Mesendoderm (in vitro differentiated cells): ENCODE measurements at regions not wholly inside any gene's neighbourhood (a gene's known extent, or its start where the extent isn't known, plus 50 kb on each side); places are given as distances from the start of the nearest gene placed in this dataset.

Experiments used
- DNase-seq: peaks from one replicate; pipeline ENCODE4 v3.0.0; 2013
- H2AK5ac ChIP-seq: 2 replicates; pipeline ENCODE4 v1.6.1; 2013; ENCODE audit warnings: low read length, inconsistent platforms
- H2BK120ac ChIP-seq: 2 replicates; pipeline ENCODE4 v1.6.1; 2013; ENCODE audit warnings: low read depth, mild to moderate bottlenecking, low read length, moderate library complexity, mixed read lengths
- H2BK15ac ChIP-seq: replicated peaks from 2 replicates; pipeline ENCODE4 v1.6.1; 2013; ENCODE audit warnings: low read depth, mild to moderate bottlenecking, moderate library complexity
- H2BK5ac ChIP-seq: 2 replicates; pipeline ENCODE4 v1.6.1; 2013; ENCODE audit warnings: low read length, inconsistent platforms
- H3K18ac ChIP-seq: 2 replicates; pipeline ENCODE4 v1.6.1; 2013; ENCODE audit warnings: mild to moderate bottlenecking, low read length, mixed read lengths
- H3K23ac ChIP-seq: one replicate; pipeline ENCODE4 v1.6.1; 2013; ENCODE audit warnings: low read length
- H3K27ac ChIP-seq: 2 replicates; pipeline ENCODE4 v1.5.1; 2013; ENCODE audit warnings: low read depth, mild to moderate bottlenecking, inconsistent platforms, low read length, moderate library complexity
- H3K27me3 ChIP-seq: 2 replicates; pipeline ENCODE4 v1.6.1; 2013; ENCODE audit warnings: low read length, control low read depth, mild to moderate bottlenecking, inconsistent platforms; ENCODE audit not compliant: insufficient read depth, poor library complexity
- H3K36me3 ChIP-seq: 2 replicates; pipeline ENCODE4 v1.6.1; 2013; ENCODE audit warnings: low read length, inconsistent platforms; ENCODE audit not compliant: control insufficient read depth, insufficient read depth
- H3K4ac ChIP-seq: one replicate; pipeline ENCODE4 v1.6.1; 2013; ENCODE audit warnings: low read depth, mild to moderate bottlenecking, low read length, moderate library complexity
- H3K4me1 ChIP-seq: 2 replicates; pipeline ENCODE4 v1.6.1; 2013; ENCODE audit warnings: low read depth, low read length, inconsistent platforms; ENCODE audit not compliant: control insufficient read depth
- H3K4me2 ChIP-seq: 2 replicates; pipeline ENCODE4 v1.6.1; 2013; ENCODE audit warnings: low read length
- H3K4me3 ChIP-seq: 2 replicates; pipeline ENCODE4 v1.5.1; 2013; ENCODE audit warnings: mild to moderate bottlenecking, low read length
- H3K56ac ChIP-seq: one replicate; pipeline ENCODE4 v1.6.1; 2013; ENCODE audit warnings: low read length
- H3K79me1 ChIP-seq: 2 replicates; pipeline ENCODE4 v1.6.1; 2013; ENCODE audit warnings: low read length, inconsistent platforms
- H3K79me2 ChIP-seq: 2 replicates; pipeline ENCODE4 v1.6.1; 2013; ENCODE audit warnings: mild to moderate bottlenecking, low read length; ENCODE audit not compliant: control insufficient read depth, insufficient read depth
- H3K9ac ChIP-seq: 2 replicates; pipeline ENCODE4 v1.6.1; 2013; ENCODE audit warnings: low read length, inconsistent platforms
- H4K5ac ChIP-seq: one replicate; pipeline ENCODE4 v1.6.1; 2013; ENCODE audit warnings: low read length
- H4K8ac ChIP-seq: one replicate; pipeline ENCODE4 v1.6.1; 2013; ENCODE audit warnings: low read depth, mild to moderate bottlenecking, control low read depth, low read length, moderate library complexity
- WGBS: extraction: QIAGEN DNeasy Blood & Tissue Kit; methylation state at CpG from one replicate; pipeline ENCODE4 v1.1.7; 2013; ENCODE audit warnings: low lambda C conversion rate, missing lambda C conversion rate; ENCODE audit not compliant: insufficient coverage; ENCODE audit errors: extremely low coverage; 5-methylcytosine and 5-hydroxymethylcytosine counted together

DNA sequence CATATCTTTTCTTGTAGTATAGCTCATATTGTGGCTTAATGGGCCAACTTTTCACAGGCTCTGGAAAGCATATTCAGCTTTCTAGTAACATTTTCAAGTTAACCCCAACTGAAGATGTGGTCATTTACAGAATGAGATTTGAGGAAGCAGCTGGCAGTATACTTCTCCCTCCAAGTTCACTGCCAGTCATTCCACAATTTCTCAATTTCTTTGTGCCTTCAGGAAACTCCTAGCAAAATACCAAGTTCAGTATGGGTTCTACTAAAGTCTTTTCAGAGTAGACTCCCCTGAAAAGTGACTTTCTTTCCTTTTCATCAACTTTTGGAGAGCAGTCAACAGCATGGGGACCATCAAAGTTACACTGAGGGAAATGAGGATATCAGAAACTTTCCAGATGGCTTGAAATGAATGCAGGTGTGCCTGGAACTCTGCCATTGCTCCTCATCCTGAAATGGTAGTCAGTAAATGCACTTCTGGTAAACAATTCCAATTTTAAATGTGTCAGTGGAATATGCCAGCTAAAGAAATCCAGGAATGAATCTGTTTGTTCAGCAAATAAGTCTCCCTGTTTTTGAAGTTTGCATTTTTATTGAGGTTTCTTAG is 81.5 kb upstream of the TEX13D start:
- Histone ChIP-seq H3K4ac (no peak overlapping the region), H3K27ac (no peak overlapping the region)

DNA sequence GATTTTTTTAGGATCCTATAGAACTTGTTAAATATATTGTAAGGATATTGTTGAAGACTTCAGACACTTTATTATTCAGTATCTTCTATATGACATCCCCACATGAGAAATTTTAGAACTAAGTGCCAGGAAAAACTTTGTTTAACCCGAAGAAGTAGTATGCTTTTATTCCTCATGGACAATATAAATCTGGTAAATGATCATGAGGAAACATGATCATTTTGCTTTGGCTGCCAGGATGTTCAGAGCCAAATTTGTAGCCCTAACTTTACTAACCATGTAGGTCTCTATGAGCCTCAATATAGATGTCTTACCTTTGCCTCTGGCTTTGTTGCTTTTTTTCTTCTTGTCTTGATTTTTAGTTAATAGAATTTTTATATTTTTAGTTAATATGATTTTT is 77.8 kb upstream of the TEX13D start:
- no CpG with 5 or more reads among the region's 1 CpG for WGBS
- Histone ChIP-seq H3K79me1 (no peaks in the 10 kb centered on the region), H3K79me2 (no peaks in the 10 kb centered on the region), H2BK5ac (no peak overlapping the region), H2BK120ac (no peak overlapping the region), H3K56ac (no peak overlapping the region), H3K4ac (no peak overlapping the region), H2BK15ac (no peak overlapping the region), H3K4me3 (no peak overlapping the region), H4K5ac (no peak overlapping the region), H3K36me3 (no peaks in the 10 kb centered on the region), H4K8ac (no peak overlapping the region), H3K27ac (no peak overlapping the region), H3K23ac (no peak overlapping the region), H3K9ac (no peak overlapping the region), H3K4me2 (no peak overlapping the region), H3K27me3 (no peaks in the 10 kb centered on the region), H3K4me1 (no peaks in the 10 kb centered on the region), H2AK5ac (no peak overlapping the region), H3K18ac (no peak overlapping the region)
- DNase-seq, result no peak

More for the DNA sequence above, 81.5 kb upstream of the TEX13D start:
- Histone ChIP-seq H3K79me1 (no peaks in the 10 kb centered on the region), H3K18ac (no peak overlapping the region), H2BK5ac (no peak overlapping the region), H3K4me2 (no peak overlapping the region), H3K4me3 (no peak overlapping the region), H3K36me3 (no peaks in the 10 kb centered on the region), H3K23ac (no peak overlapping the region), H4K5ac (no peak overlapping the region), H2AK5ac (no peak overlapping the region), H3K27me3 (no peaks in the 10 kb centered on the region), H4K8ac (no peak overlapping the region), H3K79me2 (no peaks in the 10 kb centered on the region), H2BK15ac (no peak overlapping the region), H2BK120ac (no peak overlapping the region), H3K4me1 (no peaks in the 10 kb centered on the region), H3K56ac (no peak overlapping the region), H3K9ac (no peak overlapping the region)
- DNase-seq, result no peak

- H3K4me2 ChIP-seq, result no peak overlapping the region
- H3K79me1 ChIP-seq, result no peaks in the 10 kb centered on the region
- no peak overlapping the region for H4K8ac ChIP-seq
- H3K18ac ChIP-seq, result no peak overlapping the region
- no peak for DNase-seq
- H2BK120ac ChIP-seq, result no peak overlapping the region
- H3K23ac ChIP-seq, result no peak overlapping the region
- no peaks in the 10 kb centered on the region for H3K27me3 ChIP-seq
- no peaks in the 10 kb centered on the region for H3K4me1 ChIP-seq
- H3K27ac ChIP-seq, result no peak overlapping the region
- H2AK5ac ChIP-seq, result no peak overlapping the region
- no peak overlapping the region for H3K56ac ChIP-seq
- no peaks in the 10 kb centered on the region for H3K79me2 ChIP-seq
- H3K9ac ChIP-seq, result no peak overlapping the region
- H4K5ac ChIP-seq, result no peak overlapping the region
- H3K4ac ChIP-seq, result no peak overlapping the region
- H2BK5ac ChIP-seq, result no peak overlapping the region
- no peak overlapping the region for H2BK15ac ChIP-seq
- H3K4me3 ChIP-seq, result no peak overlapping the region
- no peaks in the 10 kb centered on the region for H3K36me3 ChIP-seq
- WGBS, result no CpG with 5 or more reads among the region's 2 CpGs
These were observed 76.2 kb upstream of the TEX13D start for GRCh38 chrX:124256216-124256615.

DNA sequence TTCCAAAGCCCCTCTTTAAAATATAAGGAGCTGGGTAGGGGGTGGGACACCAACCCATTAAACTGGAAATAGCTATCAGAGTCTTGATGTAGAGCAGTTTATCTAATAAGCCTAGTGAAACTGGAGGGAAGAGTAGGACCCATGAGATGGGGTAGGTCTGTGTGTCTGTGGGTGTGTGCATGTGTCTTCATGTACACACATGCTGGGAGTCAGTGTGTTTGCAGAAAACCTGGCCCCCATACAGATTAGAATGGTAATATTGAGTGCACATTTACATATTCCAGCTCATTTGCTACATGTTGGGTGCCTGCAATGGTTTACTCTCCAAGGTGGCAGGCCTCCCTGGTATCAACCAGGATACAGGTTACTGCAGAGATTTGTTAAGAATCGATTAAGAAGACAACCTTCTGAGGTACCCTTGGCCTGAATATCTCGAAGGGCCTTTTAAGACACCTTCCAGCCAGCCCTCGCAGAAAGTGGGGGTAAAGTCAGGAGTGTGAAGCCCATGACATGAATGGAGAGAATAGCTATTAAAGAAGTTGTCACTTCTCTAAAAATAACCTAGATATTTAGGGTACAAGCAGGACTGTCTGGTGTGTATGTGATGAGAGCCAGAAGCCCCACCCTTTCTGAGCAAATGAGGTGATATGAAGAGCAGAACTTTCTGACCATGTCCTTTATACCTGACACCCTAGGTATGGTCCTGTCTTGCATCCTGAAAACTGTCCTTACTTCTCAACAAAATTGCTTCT is 75.7 kb upstream of the TEX13D start:
- Histone ChIP-seq H3K79me1 (no peaks in the 10 kb centered on the region), H4K8ac (no peak overlapping the region), H2BK120ac (no peak overlapping the region), H3K23ac (no peak overlapping the region), H3K4me1 (no peaks in the 10 kb centered on the region), H4K5ac (no peak overlapping the region), H2BK5ac (no peak overlapping the region), H2BK15ac (no peak overlapping the region), H3K79me2 (no peaks in the 10 kb centered on the region), H3K4me3 (no peak overlapping the region), H2AK5ac (no peak overlapping the region), H3K27me3 (no peaks in the 10 kb centered on the region), H3K4me2 (no peak overlapping the region), H3K18ac (no peak overlapping the region), H3K56ac (no peak overlapping the region), H3K4ac (no peak overlapping the region), H3K9ac (no peak overlapping the region), H3K36me3 (no peaks in the 10 kb centered on the region), H3K27ac (no peak overlapping the region)
- WGBS, result no CpG with 5 or more reads among the region's 3 CpGs
- DNase-seq, result no peak

DNA sequence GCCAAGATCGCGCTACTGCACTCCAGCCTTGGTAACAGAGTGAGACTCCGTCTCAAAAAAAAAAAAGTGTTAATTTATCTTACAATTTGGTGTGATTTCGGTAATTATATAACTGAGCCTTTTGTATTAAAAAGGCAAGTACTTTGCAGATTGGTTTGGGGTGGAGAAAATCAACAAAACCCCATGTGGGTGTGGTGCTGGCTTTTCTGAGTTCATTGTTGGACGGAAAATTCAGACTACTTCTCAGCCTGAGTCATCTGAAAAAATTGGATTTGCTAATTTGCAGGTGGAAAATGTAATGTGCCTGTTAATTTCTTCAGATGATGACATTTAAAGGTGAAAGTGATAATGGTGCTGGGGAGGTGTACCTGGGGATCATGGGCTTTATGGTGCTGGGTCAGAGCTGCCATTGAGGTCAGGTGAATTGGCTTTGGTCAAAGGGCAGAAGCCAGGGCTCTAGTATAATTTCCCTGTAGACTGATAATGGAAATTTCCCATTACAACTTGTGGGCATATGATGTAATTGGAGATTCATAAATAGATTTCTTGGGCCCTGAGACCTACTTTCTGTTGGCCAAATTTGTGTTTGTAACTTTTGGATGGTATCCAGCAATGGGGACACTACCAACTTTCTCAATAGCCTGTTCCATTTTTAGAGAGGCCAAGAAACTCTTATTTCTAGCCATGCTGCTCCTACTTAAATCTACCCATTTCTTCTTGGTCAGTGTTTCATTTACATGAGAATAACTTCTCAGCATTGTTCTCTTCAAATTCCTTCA is 74.3 kb upstream of the TEX13D start:
- no peak overlapping the region for H3K9ac ChIP-seq
- no peaks in the 10 kb centered on the region for H3K36me3 ChIP-seq
- H4K5ac ChIP-seq, result no peak overlapping the region
- H2AK5ac ChIP-seq, result no peak overlapping the region
- H2BK15ac ChIP-seq, result no peak overlapping the region
- H3K4ac ChIP-seq, result no peak overlapping the region
- H4K8ac ChIP-seq, result no peak overlapping the region
- H3K18ac ChIP-seq, result no peak overlapping the region
- WGBS, result no CpG with 5 or more reads among the region's 5 CpGs
- H3K79me1 ChIP-seq, result no peaks in the 10 kb centered on the region
- H3K23ac ChIP-seq, result no peak overlapping the region
- no peak overlapping the region for H3K27ac ChIP-seq
- H2BK120ac ChIP-seq, result no peak overlapping the region
- H3K4me2 ChIP-seq, result no peak overlapping the region
- no peak overlapping the region for H3K56ac ChIP-seq
- H2BK5ac ChIP-seq, result no peak overlapping the region
- H3K4me1 ChIP-seq, result no peaks in the 10 kb centered on the region
- DNase-seq, result no peak
- no peaks in the 10 kb centered on the region for H3K79me2 ChIP-seq
- H3K27me3 ChIP-seq, result no peaks in the 10 kb centered on the region
- no peak overlapping the region for H3K4me3 ChIP-seq
